ENCODE measurements at regions not wholly inside any gene's neighbourhood (a gene's known extent, or its start where the extent isn't known, plus 50 kb on each side); places are given as distances from the start of the nearest gene placed in this dataset.

GRCh38 chr12:126607867-126608266 lies 1542.6 kb downstream of the AACS start:
- Histone ChIP-seq H3K4me3 (no peak overlapping the region), H4K20me1 (ENCODE audit: insufficient read depth) (no peaks in the 10 kb centered on the region), H3K9me3 (ENCODE audit: low read depth) (no peaks in the 10 kb centered on the region), H3K4me1 (ENCODE audit: insufficient read depth) (no peaks in the 10 kb centered on the region), H2AFZ (no peak overlapping the region), H3K27ac (no peak overlapping the region), H3K4me2 (ENCODE audit: unreplicated experiment) (no peak overlapping the region), H3K9ac (no peak overlapping the region), H3K79me2 (ENCODE audit: insufficient read depth) (no peaks in the 10 kb centered on the region), H3F3A (ENCODE audit: insufficient read depth) (no peaks in the 10 kb centered on the region), H3K9me2 (ENCODE audit: insufficient read depth) (no peaks in the 10 kb centered on the region), H3K27me3 (replicated peaks; ENCODE audit: insufficient read depth) (no peaks in the 10 kb centered on the region), H3K36me3 (ENCODE audit: low read depth) (no peaks in the 10 kb centered on the region)
- WGBS, 2 experiments (ENCODE audit: low coverage in 1 of 2, low lambda C conversion rate in 2 of 2, missing lambda C conversion rate in 2 of 2), result 0% methylated on average over 1 of the region's 1 CpG
- DNase-seq, result no peak
- TF ChIP-seq EZH2phosphoT487 (IDR thresholded peaks at IDR 0.05; ENCODE audit: insufficient read depth, low read depth) (no peak), EZH2 (IDR thresholded peaks at IDR 0.05; ENCODE audit: insufficient read depth, poor library complexity, severe bottlenecking) (no peak)
- in situ Hi-C loops (cut with MboI), result no loop called here

GRCh38 chr12:126608607-126609175 lies 1543.5 kb downstream of the AACS start:
- no peaks in the 10 kb centered on the region for H4K20me1 ChIP-seq (ENCODE audit: insufficient read depth)
- no peaks in the 10 kb centered on the region for H3K9me3 ChIP-seq (ENCODE audit: low read depth)
- H3K79me2 ChIP-seq (ENCODE audit: insufficient read depth), result no peaks in the 10 kb centered on the region
- TF ChIP-seq EZH2 (IDR thresholded peaks at IDR 0.05; ENCODE audit: insufficient read depth, poor library complexity, severe bottlenecking) (no peak), EZH2phosphoT487 (IDR thresholded peaks at IDR 0.05; ENCODE audit: insufficient read depth, low read depth) (no peak)
- H3K36me3 ChIP-seq (ENCODE audit: low read depth), result no peaks in the 10 kb centered on the region
- no peak overlapping the region for H3K4me2 ChIP-seq (ENCODE audit: unreplicated experiment)
- H3K27ac ChIP-seq, result no peak overlapping the region
- H3K9me2 ChIP-seq (ENCODE audit: insufficient read depth), result no peaks in the 10 kb centered on the region
- H3K4me3 ChIP-seq, result no peak overlapping the region
- no peak overlapping the region for H3K9ac ChIP-seq
- H3K4me1 ChIP-seq (ENCODE audit: insufficient read depth), result no peaks in the 10 kb centered on the region
- in situ Hi-C loops (cut with MboI), result no loop called here
- no peak for DNase-seq
- no peak overlapping the region for H2AFZ ChIP-seq
- 35 to 37% methylated on average over 2 of the region's 2 CpGs for WGBS, 2 experiments (ENCODE audit: low coverage in 1 of 2, low lambda C conversion rate in 2 of 2, missing lambda C conversion rate in 2 of 2)
- H3K27me3 ChIP-seq (replicated peaks; ENCODE audit: insufficient read depth), result no peaks in the 10 kb centered on the region
- no peaks in the 10 kb centered on the region for H3F3A ChIP-seq (ENCODE audit: insufficient read depth)

- Histone ChIP-seq H3K79me2 (ENCODE audit: insufficient read depth) (no peaks in the 10 kb centered on the region), H4K20me1 (ENCODE audit: insufficient read depth) (no peaks in the 10 kb centered on the region), H3K27me3 (replicated peaks; ENCODE audit: insufficient read depth) (no peaks in the 10 kb centered on the region), H3K9me2 (ENCODE audit: insufficient read depth) (no peaks in the 10 kb centered on the region), H2AFZ (no peak overlapping the region), H3K9me3 (ENCODE audit: low read depth) (no peaks in the 10 kb centered on the region), H3K4me1 (ENCODE audit: insufficient read depth) (no peaks in the 10 kb centered on the region), H3K36me3 (ENCODE audit: low read depth) (no peaks in the 10 kb centered on the region), H3K9ac (no peak overlapping the region), H3K4me3 (no peak overlapping the region), H3F3A (ENCODE audit: insufficient read depth) (no peaks in the 10 kb centered on the region), H3K4me2 (ENCODE audit: unreplicated experiment) (no peak overlapping the region), H3K27ac (no peak overlapping the region)
- no peak for DNase-seq
- TF ChIP-seq EZH2phosphoT487 (IDR thresholded peaks at IDR 0.05; ENCODE audit: insufficient read depth, low read depth) (no peak), EZH2 (IDR thresholded peaks at IDR 0.05; ENCODE audit: insufficient read depth, poor library complexity, severe bottlenecking) (no peak)
- in situ Hi-C loops (cut with MboI), result no loop called here
- WGBS, 2 experiments (ENCODE audit: low coverage in 1 of 2, low lambda C conversion rate in 2 of 2, missing lambda C conversion rate in 2 of 2), result 70 to 71% methylated on average over 16 of the region's 16 CpGs
These were observed 1551.2 kb downstream of the AACS start for GRCh38 chr12:126616441-126616840.

GRCh38 chr12:126617312-126617711 lies 1552.1 kb downstream of the AACS start:
- Histone ChIP-seq H4K20me1 (ENCODE audit: insufficient read depth) (no peaks in the 10 kb centered on the region), H3K4me1 (ENCODE audit: insufficient read depth) (no peaks in the 10 kb centered on the region), H3K9me2 (ENCODE audit: insufficient read depth) (no peaks in the 10 kb centered on the region), H3K36me3 (ENCODE audit: low read depth) (no peaks in the 10 kb centered on the region), H3K4me2 (ENCODE audit: unreplicated experiment) (no peak overlapping the region), H3K9me3 (ENCODE audit: low read depth) (no peaks in the 10 kb centered on the region), H2AFZ (no peak overlapping the region), H3K9ac (no peak overlapping the region), H3K79me2 (ENCODE audit: insufficient read depth) (no peaks in the 10 kb centered on the region), H3K27ac (no peak overlapping the region), H3F3A (ENCODE audit: insufficient read depth) (no peaks in the 10 kb centered on the region), H3K4me3 (no peak overlapping the region), H3K27me3 (replicated peaks; ENCODE audit: insufficient read depth) (no peaks in the 10 kb centered on the region)
- WGBS, 2 experiments (ENCODE audit: low coverage in 1 of 2, low lambda C conversion rate in 2 of 2, missing lambda C conversion rate in 2 of 2), result 54 to 59% methylated on average over 5 of the region's 5 CpGs
- TF ChIP-seq EZH2phosphoT487 (IDR thresholded peaks at IDR 0.05; ENCODE audit: insufficient read depth, low read depth) (no peak), EZH2 (IDR thresholded peaks at IDR 0.05; ENCODE audit: insufficient read depth, poor library complexity, severe bottlenecking) (no peak)
- peak; percentile 5 for DNase-seq
- in situ Hi-C loops (cut with MboI), result no loop called here

GRCh38 chr12:126627596-126627995 lies 1562.4 kb downstream of the AACS start:
- Histone ChIP-seq H3K4me3 (no peak overlapping the region), H2AFZ (no peak overlapping the region), H3F3A (ENCODE audit: insufficient read depth) (no peaks in the 10 kb centered on the region), H3K4me2 (ENCODE audit: unreplicated experiment) (no peak overlapping the region), H3K79me2 (ENCODE audit: insufficient read depth) (no peaks in the 10 kb centered on the region), H3K27ac (no peak overlapping the region), H3K9ac (no peak overlapping the region), H3K36me3 (ENCODE audit: low read depth) (no peaks in the 10 kb centered on the region), H3K4me1 (ENCODE audit: insufficient read depth) (no peaks in the 10 kb centered on the region), H3K9me2 (ENCODE audit: insufficient read depth) (no peaks in the 10 kb centered on the region), H4K20me1 (ENCODE audit: insufficient read depth) (no peaks in the 10 kb centered on the region), H3K27me3 (replicated peaks; ENCODE audit: insufficient read depth) (no peaks in the 10 kb centered on the region), H3K9me3 (ENCODE audit: low read depth) (no peaks in the 10 kb centered on the region)
- DNase-seq, result no peak
- WGBS, 2 experiments (ENCODE audit: low coverage in 1 of 2, low lambda C conversion rate in 2 of 2, missing lambda C conversion rate in 2 of 2), result 15 to 20% methylated on average over 4 of the region's 4 CpGs
- TF ChIP-seq EZH2phosphoT487 (IDR thresholded peaks at IDR 0.05; ENCODE audit: insufficient read depth, low read depth) (no peak), EZH2 (IDR thresholded peaks at IDR 0.05; ENCODE audit: insufficient read depth, poor library complexity, severe bottlenecking) (no peak)
- in situ Hi-C loops (cut with MboI), result no loop called here

Data from GM23248 (cell line).